ENCODE measurements at regions not wholly inside any gene's neighbourhood (a gene's known extent, or its start where the extent isn't known, plus 50 kb on each side); places are given as distances from the start of the nearest gene placed in this dataset.

- TF ChIP-seq EZH2phosphoT487 (IDR thresholded peaks at IDR 0.05; ENCODE audit: low read length): no peak
- TF ChIP-seq EZH2 (optimal IDR thresholded peaks at IDR 0.05; ENCODE audit: low read depth, low read length): no peak
- TF ChIP-seq CTCF (IDR thresholded peaks at IDR 0.05; ENCODE audit: low read length): no peak
- H3K9me3 ChIP-seq (replicated peaks; ENCODE audit: insufficient read depth, low read length): no peaks in the 10 kb centered on the region
- no peak overlapping the region for H3K27ac ChIP-seq (ENCODE audit: low read length)
- no peak overlapping the region for H3K4me3 ChIP-seq (ENCODE audit: low read length)
- DNase-seq: no peak
- no peaks in the 10 kb centered on the region for H3F3A ChIP-seq (ENCODE audit: insufficient read depth, low read length)
- H3K79me2 ChIP-seq (ENCODE audit: low read length): no peaks in the 10 kb centered on the region
- no peaks in the 10 kb centered on the region for H4K20me1 ChIP-seq (ENCODE audit: insufficient read depth, low read length)
- no peak overlapping the region for H2AFZ ChIP-seq (ENCODE audit: low read length)
- no peaks in the 10 kb centered on the region for H3K4me1 ChIP-seq (ENCODE audit: low read length)
- H3K27me3 ChIP-seq (replicated peaks; ENCODE audit: insufficient read depth, low read length): no peaks in the 10 kb centered on the region
- no peaks in the 10 kb centered on the region for H3K9me2 ChIP-seq (replicated peaks; ENCODE audit: insufficient read depth, low read length)
- no peak overlapping the region for H3K9ac ChIP-seq (ENCODE audit: low read length)
- H3K4me2 ChIP-seq (ENCODE audit: low read depth, low read length): no peak overlapping the region
- H3K36me3 ChIP-seq (replicated peaks; ENCODE audit: insufficient read depth, low read length): no peaks in the 10 kb centered on the region
Measured at GRCh38 chr1:73659136-73659535, 538.8 kb downstream of the LRRIQ3 start.

- Histone ChIP-seq H3K9me3 (replicated peaks; ENCODE audit: insufficient read depth, low read length) (no peaks in the 10 kb centered on the region), H3F3A (ENCODE audit: insufficient read depth, low read length) (no peaks in the 10 kb centered on the region), H3K27ac (ENCODE audit: low read length) (no peak overlapping the region), H3K27me3 (replicated peaks; ENCODE audit: insufficient read depth, low read length) (no peaks in the 10 kb centered on the region), H4K20me1 (ENCODE audit: insufficient read depth, low read length) (no peaks in the 10 kb centered on the region), H3K4me2 (ENCODE audit: low read depth, low read length) (no peak overlapping the region), H2AFZ (ENCODE audit: low read length) (no peak overlapping the region), H3K4me3 (ENCODE audit: low read length) (no peak overlapping the region), H3K79me2 (ENCODE audit: low read length) (no peaks in the 10 kb centered on the region), H3K9me2 (replicated peaks; ENCODE audit: insufficient read depth, low read length) (no peaks in the 10 kb centered on the region), H3K36me3 (replicated peaks; ENCODE audit: insufficient read depth, low read length) (no peaks in the 10 kb centered on the region), H3K9ac (ENCODE audit: low read length) (no peak overlapping the region), H3K4me1 (ENCODE audit: low read length) (no peaks in the 10 kb centered on the region)
- TF ChIP-seq CTCF (IDR thresholded peaks at IDR 0.05; ENCODE audit: low read length) (no peak), EZH2phosphoT487 (IDR thresholded peaks at IDR 0.05; ENCODE audit: low read length) (no peak), EZH2 (optimal IDR thresholded peaks at IDR 0.05; ENCODE audit: low read depth, low read length) (no peak)
- DNase-seq: no peak
Measured at GRCh38 chr1:73654714-73655113, 543.3 kb downstream of the LRRIQ3 start.

- H2AFZ ChIP-seq (ENCODE audit: low read length): no peak overlapping the region
- DNase-seq: no peak
Measured at GRCh38 chr1:73644198-73644597, 553.8 kb downstream of the LRRIQ3 start.

More at GRCh38 chr1:73644198-73644597, 553.8 kb downstream of the LRRIQ3 start:
- H3K4me2 ChIP-seq (ENCODE audit: low read depth, low read length): no peak overlapping the region
- no peaks in the 10 kb centered on the region for H3K36me3 ChIP-seq (replicated peaks; ENCODE audit: insufficient read depth, low read length)
- no peaks in the 10 kb centered on the region for H3K9me2 ChIP-seq (replicated peaks; ENCODE audit: insufficient read depth, low read length)
- no peaks in the 10 kb centered on the region for H3K79me2 ChIP-seq (ENCODE audit: low read length)
- H3K27ac ChIP-seq (ENCODE audit: low read length): no peak overlapping the region
- no peaks in the 10 kb centered on the region for H3K4me1 ChIP-seq (ENCODE audit: low read length)
- no peaks in the 10 kb centered on the region for H4K20me1 ChIP-seq (ENCODE audit: insufficient read depth, low read length)
- no peaks in the 10 kb centered on the region for H3K27me3 ChIP-seq (replicated peaks; ENCODE audit: insufficient read depth, low read length)
- H3K4me3 ChIP-seq (ENCODE audit: low read length): no peak overlapping the region
- TF ChIP-seq CTCF (IDR thresholded peaks at IDR 0.05; ENCODE audit: low read length): no peak
- TF ChIP-seq EZH2phosphoT487 (IDR thresholded peaks at IDR 0.05; ENCODE audit: low read length): no peak
- TF ChIP-seq EZH2 (optimal IDR thresholded peaks at IDR 0.05; ENCODE audit: low read depth, low read length): no peak
- no peaks in the 10 kb centered on the region for H3F3A ChIP-seq (ENCODE audit: insufficient read depth, low read length)
- no peaks in the 10 kb centered on the region for H3K9me3 ChIP-seq (replicated peaks; ENCODE audit: insufficient read depth, low read length)
- no peak overlapping the region for H3K9ac ChIP-seq (ENCODE audit: low read length)
